ENCODE measurements at regions not wholly inside any gene's neighbourhood (a gene's known extent, or its start where the extent isn't known, plus 50 kb on each side); places are given as distances from the start of the nearest gene placed in this dataset.

DNA sequence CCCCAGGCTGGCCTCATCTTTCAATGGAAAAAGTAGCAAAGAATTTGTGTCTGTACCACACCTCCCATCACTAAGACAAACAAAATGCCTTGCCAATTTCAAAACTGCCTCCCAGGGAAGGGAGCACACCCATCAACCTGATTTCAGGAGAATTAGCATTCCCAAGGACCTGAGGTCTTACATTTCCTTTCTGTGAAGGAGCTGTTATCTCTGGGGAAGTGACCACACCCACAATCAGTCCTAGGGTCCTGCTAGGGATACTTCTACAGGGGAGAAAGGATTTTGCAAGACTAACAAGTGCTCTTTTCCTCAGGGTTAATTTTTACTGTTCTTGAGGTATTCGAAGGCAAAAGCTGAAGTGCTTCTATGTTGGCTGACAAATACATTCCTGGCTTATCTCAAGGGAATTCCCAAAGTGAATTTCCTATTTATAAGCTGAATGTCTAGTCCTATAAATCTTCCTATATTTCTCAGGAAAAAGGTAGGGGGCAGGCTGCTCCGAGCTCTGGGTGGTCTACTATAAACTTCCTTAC, 97.4 kb upstream of the ITGA1 start:
- no peak for DNase-seq

DNA sequence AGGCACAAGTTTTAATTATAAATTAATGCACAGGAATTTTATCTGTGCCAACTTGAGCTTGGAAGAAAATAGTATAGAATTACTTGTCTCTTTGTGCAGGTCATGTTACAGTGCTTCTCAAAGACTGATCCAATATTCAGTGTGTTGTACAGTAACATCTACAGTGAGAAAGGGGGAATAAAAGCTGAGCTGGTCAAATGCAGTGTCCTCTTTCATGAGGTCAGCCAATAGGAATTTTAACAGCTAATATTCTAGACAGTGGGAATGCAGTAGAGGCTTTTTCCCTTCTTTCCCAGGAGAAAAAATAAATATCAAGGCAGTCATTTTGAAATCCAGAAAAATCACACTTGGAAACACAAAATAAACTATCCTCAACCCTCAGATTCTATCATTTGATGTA, 95.7 kb upstream of the ITGA1 start:
- DNase-seq, result no peak

DNA sequence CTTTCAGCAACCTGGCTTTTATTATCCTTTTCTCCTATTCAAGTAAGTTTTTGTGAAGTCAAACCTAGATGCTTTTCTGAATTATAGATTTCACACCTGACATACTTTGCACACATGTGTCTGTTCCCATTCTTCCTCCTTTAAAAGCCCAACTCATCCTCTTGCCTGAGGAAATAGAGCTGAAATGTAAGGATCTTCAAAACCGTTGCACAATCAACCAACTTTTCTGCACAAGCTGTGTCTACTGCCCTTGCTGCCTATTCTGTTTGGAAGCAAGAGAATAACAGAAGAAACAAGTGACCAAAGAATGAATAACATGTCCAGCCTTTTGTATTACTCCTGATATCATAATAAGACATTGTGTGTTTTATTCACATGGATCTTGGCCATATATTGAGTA, 95.1 kb upstream of the ITGA1 start:
- no peak for DNase-seq

GRCh38 chr5:52693280-52693679, 94.4 kb upstream of the ITGA1 start:
- no peak for DNase-seq

GRCh38 chr5:52693836-52694235, 93.9 kb upstream of the ITGA1 start:
- no peak for DNase-seq

GRCh38 chr5:52694648-52695047, 93.1 kb upstream of the ITGA1 start:
- no peak for DNase-seq

GRCh38 chr5:52702877-52703276, 84.8 kb upstream of the ITGA1 start:
- no peak for DNase-seq

DNA sequence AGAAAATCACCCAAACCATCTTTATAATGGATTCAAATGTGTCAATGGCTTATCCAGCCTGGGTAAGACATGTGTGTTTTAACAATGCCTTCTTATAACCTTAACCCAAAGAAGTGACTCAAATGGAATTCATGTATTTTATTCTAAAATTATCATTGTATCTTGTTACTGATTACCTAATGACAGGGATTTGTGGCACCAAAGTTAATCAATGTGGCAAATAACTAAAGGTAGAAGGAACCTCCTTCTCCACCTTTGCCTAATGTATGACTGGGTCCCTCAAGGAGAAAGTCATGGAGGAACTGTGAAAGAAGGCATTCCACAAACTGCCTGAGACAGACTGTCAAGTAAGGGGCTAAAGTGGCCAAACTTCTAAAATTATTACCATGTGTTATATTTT, 84.4 kb upstream of the ITGA1 start:
- no peak for DNase-seq

GRCh38 chr5:52705720-52706119, 82.0 kb upstream of the ITGA1 start:
- DNase-seq, result no peak

DNA sequence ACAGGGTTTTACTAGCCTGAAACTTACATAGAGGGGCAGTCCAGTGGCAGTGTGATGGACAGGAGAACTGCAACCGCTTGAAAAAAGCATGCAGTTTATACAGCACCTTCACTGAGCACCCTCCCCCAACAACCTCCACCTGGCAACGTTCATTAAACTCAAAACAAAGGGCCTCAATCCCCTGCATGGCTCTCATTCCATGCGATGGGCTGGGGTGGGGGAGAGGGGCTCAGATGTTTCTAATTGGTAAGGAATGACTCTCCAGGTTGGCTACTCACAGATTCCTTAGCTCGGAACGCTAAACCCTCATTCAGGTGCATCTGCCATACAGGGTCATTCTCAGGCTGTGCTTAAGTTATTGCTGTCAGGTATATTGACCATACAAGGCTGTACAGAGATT, 80.9 kb upstream of the ITGA1 start:
- DNase-seq, result no peak

- DNase-seq, result no peak
Observed at GRCh38 chr5:52707616-52708015, 80.1 kb upstream of the ITGA1 start.

- DNase-seq, result no peak
Observed at GRCh38 chr5:52708463-52708862, 79.3 kb upstream of the ITGA1 start.

DNA sequence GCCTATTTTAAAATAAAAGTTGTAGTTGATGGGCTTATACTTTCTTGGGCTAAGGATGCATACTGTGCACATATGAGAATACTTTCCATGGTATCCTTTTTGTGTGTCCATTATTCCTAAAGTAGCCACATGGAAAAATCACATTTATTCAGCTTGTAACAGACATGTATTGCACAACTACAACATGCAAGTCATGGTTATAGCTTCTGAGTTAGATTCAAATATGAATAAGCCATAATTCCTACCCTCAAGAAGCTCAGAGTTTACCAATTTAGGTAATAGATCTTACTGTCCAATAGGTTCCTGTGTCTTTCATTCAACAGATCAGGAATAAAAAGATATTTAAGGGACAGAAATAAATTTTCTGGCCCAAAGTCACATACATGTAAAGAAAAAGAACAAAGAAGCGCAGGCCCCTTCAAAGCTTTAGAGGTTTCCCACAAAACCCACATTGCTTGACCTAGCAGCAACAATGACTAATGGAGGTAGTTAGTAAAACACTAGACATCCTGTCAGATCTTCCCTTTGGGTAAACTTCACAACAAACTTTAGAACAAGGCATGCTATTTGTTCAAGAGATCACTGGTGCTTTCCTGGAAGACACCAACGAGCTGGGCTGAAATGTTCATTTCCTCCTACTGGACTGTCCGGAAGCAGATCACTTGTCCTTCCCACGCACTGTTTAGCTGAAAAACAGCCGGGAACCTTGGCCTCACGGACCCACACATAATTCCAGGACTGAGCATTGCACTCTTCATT, 78.4 kb upstream of the ITGA1 start:
- no peak for DNase-seq

DNA sequence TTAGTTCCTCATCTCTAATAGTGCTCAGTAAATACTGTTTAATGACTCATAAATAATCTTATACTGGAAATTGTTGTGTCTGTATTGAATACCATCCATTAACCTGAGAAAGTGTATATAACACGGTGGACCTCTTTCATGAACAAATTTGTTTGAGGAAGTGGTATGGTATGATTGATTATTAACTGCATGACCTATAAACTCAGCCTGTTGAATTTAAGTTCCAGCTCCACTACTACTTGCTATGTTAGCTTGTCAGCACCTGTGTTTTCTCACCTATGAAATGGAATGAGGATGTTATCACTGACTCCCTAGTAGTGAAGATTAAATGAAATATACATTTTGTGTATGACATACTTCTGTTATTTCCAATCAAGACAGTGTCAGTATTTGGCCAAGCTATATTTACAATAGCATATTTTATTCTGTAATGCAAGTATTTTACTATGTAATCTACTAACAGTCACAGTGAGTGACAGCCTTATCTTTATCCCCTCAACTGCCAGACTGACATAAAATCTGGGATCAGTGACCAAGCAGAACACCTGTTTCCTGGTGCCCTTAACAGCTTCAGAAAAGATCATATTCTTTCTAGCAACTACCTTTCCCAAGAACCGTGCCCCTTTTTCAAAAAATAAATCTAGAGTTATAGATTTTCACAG, 77.3 kb upstream of the ITGA1 start:
- no peak for DNase-seq

DNA sequence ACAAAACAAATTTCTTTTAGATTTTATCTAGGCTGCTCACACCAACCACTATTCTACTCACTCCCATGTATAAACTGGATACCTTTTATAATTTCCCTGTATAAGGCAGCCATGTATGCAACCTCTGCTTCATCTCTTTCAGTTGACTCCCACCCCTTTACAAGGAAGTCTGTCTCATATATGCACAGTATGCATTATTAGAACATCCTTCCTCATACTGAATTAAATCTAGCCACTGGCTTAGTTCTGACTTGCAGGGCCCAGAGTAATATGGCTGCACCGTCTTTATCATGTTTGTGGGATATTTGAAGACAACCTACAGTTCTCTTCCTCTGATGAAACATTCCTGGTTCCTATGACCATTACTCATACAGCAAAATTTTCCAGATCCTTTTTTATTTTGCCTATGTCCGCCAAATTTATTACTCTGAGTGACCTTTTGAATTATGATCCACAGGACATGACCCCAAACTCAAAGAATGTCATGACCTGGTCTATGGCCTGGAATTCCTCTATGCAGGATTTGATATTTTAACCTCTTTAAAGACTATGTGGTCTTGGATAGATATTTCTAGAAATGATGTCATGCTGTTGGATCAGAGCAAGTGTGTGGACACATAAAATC, 76.6 kb upstream of the ITGA1 start:
- DNase-seq, result no peak

DNA sequence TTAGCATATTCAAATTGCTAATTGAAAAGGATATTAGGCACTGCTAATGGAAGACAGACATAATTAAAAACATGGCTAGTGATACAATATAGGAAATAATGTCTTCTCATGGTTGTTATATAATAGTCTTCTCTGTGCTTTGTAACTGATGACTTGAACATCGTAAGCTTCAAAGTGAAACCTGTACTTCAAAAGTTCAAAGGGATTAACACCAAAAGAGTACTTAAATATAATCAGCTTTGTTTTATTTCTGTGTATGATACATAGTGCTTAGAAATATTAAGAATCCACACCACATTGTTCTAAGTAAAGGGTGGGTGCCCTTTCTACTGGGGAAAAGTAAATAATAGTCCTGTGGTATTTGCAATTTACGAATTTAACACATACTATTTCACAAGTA, 75.4 kb upstream of the ITGA1 start:
- DNase-seq, result no peak

DNA sequence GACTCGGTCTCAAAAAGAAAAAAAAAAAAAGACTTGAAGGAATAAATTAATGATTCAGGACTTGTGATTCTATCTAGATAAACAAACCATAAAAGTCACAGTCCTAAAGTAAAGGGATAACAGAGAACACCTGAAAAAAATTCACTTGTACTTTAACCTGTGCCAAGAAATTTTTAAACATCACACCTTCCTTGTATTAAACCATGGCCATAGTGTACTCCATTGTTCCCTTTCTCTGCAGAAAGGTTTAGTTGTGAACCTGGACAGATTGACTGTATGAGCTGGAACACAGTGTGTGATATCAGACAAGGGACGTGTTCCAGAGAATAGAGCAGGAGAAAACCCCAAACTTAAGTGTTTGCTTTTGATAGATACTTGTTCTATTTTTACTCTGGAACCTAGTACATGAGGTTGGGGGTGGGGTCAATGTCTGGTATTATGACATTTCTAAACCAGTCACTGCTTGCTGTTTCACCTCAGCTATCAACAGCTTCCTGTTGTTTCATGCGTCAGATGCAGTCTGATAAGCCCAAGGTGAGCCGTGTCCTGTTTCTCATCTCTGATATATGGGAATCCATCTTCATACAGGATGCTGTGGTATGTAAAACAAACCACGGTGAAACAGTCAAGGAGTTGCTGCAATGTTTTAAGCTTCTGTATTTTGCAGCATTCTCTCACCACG, 62.5 kb upstream of the ITGA1 start:
- DNase-seq, result no peak

- DNase-seq, result no peak
Observed at GRCh38 chr5:52725808-52726207, 61.9 kb upstream of the ITGA1 start.

DNA sequence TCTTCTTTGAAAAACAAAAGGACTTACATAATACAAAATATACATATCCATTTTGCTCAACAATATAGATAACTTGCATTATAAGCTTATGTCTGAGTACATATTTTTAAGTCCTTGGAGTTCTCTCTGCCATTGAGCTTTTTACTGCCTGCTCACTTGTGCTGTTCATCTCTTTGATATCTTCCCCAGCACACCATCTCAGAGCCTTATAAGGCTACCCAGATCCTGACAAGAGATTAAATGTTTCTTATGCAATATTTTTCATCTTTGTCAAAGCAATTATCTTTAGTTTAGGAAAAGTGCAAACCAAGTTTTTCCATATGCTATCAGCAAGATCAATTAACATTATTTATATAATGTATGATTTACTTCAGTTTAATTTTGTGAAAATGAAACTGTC, 60.7 kb upstream of the ITGA1 start:
- DNase-seq, result no peak

DNA sequence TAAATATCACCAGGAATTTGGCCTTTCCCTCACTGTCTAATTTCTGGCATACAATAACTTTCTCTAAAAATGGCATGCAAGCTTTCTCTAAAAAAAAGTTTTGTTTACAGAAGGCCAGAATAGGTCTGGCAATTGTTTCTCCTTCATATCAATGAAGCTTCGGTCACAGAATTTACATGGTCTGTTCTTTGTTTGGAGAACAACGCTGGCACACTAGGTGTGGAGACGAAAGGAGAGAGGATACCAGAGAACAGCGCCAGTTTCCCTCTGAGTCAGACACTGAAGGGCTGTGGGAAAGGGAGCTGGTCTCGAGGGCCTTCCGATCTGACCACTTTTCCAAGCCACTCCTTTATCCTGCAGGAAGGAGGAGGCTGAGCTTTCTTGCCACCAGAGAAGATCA, 60.1 kb upstream of the ITGA1 start:
- DNase-seq, result no peak

- no peak for DNase-seq
Observed at GRCh38 chr5:52728224-52728623, 59.5 kb upstream of the ITGA1 start.

- no peak for DNase-seq
Observed at GRCh38 chr5:52728686-52729085, 59.0 kb upstream of the ITGA1 start.

DNA sequence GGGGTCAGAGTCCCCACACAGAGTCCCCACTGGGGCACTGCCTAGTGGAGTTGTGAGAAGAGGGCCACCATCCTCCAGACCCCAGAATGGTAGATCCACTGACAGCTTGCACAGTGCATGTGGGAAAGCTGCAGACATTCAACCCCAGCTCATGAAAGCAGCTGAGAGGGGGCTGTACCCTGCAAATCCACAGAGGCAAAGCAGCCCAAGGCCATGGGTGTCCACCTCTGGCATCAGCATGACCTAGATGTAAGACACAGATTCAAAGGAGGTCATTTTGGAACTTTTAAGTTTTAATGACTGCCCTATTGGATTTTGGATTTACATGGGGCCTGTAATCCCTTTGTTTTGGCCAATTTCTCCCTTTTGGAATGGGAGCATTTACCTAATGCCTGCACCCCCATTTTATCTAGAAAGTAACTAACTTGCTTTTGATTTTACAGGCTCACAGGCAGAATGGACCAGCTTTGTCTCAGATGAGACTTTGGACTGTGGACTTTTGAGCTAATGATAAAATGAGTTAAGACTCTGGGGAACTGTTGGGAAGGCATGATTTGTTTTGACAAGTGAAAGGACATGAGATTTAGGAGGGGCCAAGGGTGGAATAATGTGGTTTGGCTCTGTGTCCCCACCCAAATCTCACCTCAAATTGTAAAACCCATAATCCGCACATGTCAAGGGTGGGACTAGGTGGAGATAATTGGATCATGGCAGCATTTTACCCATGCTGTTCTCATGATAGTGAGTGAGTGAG, 56.3 kb upstream of the ITGA1 start:
- DNase-seq, result no peak
